ENCODE measurements at regions not wholly inside any gene's neighbourhood (a gene's known extent, or its start where the extent isn't known, plus 50 kb on each side); places are given as distances from the start of the nearest gene placed in this dataset.

DNA sequence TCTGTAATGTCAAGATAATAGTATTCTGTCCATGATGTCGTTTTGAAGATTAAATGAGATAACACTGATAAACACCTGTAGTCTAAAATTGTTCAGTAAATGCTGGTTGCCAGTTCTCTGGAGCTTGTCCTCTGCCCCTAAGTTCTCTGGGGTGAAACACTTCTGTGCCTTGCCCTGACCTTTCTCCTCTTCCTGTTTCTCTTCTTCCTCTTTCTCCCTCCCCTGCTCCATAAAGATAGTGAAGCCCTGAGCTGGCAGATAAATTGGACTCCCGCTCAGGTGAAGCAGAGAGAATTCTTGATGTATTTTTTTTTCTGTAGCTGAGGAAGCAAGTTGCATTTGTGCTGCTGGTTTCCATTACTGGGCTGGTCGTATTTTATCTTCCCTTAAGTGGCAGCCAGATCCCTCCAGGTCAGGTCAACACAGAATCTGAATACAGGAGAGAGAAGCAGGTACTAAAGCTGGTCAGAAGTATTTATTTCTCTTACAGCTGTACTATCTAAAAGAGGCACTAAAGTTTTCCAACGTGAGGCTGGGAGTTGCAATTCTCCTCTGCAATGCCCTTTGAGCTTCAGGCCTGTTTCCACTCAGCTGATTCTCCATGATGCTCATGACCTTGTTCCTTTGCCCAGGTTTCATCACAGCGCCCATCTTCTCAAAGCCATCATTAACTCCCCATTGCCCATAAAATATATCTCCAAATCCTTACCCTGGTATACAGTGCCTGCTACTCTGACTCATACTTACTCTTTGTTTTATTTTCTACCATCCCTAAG lies 319.3 kb upstream of the CFAP20DC start:
- H3K79me2 ChIP-seq (replicated peaks; ENCODE audit: insufficient read depth, low read length) = no peaks in the 10 kb centered on the region
- no peak overlapping the region for H3K4me2 ChIP-seq (ENCODE audit: low read length)
- no peak overlapping the region for H3K4me3 ChIP-seq (ENCODE audit: low read length)
- H3K9ac ChIP-seq (ENCODE audit: low read length) = no peak overlapping the region
- no peak overlapping the region for H2AFZ ChIP-seq (ENCODE audit: low read depth, low read length)
- no peaks in the 10 kb centered on the region for H4K20me1 ChIP-seq (ENCODE audit: insufficient read depth)
- H3F3A ChIP-seq (ENCODE audit: insufficient read depth, low read length, poor library complexity, severe bottlenecking) = no peaks in the 10 kb centered on the region
- no peaks in the 10 kb centered on the region for H3K9me2 ChIP-seq (ENCODE audit: insufficient read depth, low read length)
- TF ChIP-seq EP300 (conservative IDR thresholded peaks at IDR 0.05; ENCODE audit: poor library complexity, severe bottlenecking) = no peak
- no peak for TF ChIP-seq EZH2 (IDR thresholded peaks at IDR 0.05; ENCODE audit: borderline replicate concordance, insufficient read depth, low read length, poor library complexity, severe bottlenecking)
- TF ChIP-seq TAF1 (IDR thresholded peaks at IDR 0.05; ENCODE audit: low read depth) = no peak
- TF ChIP-seq, protein P1, sequence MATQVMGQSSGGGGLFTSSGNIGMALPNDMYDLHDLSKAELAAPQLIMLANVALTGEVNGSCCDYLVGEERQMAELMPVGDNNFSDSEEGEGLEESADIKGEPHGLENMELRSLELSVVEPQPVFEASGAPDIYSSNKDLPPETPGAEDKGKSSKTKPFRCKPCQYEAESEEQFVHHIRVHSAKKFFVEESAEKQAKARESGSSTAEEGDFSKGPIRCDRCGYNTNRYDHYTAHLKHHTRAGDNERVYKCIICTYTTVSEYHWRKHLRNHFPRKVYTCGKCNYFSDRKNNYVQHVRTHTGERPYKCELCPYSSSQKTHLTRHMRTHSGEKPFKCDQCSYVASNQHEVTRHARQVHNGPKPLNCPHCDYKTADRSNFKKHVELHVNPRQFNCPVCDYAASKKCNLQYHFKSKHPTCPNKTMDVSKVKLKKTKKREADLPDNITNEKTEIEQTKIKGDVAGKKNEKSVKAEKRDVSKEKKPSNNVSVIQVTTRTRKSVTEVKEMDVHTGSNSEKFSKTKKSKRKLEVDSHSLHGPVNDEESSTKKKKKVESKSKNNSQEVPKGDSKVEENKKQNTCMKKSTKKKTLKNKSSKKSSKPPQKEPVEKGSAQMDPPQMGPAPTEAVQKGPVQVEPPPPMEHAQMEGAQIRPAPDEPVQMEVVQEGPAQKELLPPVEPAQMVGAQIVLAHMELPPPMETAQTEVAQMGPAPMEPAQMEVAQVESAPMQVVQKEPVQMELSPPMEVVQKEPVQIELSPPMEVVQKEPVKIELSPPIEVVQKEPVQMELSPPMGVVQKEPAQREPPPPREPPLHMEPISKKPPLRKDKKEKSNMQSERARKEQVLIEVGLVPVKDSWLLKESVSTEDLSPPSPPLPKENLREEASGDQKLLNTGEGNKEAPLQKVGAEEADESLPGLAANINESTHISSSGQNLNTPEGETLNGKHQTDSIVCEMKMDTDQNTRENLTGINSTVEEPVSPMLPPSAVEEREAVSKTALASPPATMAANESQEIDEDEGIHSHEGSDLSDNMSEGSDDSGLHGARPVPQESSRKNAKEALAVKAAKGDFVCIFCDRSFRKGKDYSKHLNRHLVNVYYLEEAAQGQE (IDR thresholded peaks at IDR 0.05; ENCODE audit: borderline replicate concordance) = no peak
- no peak for TF ChIP-seq POLR2AphosphoS5 (IDR thresholded peaks at IDR 0.05)
- TF ChIP-seq MXI1 (conservative IDR thresholded peaks at IDR 0.05; ENCODE audit: poor library complexity, severe bottlenecking) = no peak
- TF ChIP-seq RAD21 (conservative IDR thresholded peaks at IDR 0.05) = no peak
- no peak for TF ChIP-seq SMC3 (conservative IDR thresholded peaks at IDR 0.05; ENCODE audit: poor library complexity)
- TF ChIP-seq, protein P2, sequence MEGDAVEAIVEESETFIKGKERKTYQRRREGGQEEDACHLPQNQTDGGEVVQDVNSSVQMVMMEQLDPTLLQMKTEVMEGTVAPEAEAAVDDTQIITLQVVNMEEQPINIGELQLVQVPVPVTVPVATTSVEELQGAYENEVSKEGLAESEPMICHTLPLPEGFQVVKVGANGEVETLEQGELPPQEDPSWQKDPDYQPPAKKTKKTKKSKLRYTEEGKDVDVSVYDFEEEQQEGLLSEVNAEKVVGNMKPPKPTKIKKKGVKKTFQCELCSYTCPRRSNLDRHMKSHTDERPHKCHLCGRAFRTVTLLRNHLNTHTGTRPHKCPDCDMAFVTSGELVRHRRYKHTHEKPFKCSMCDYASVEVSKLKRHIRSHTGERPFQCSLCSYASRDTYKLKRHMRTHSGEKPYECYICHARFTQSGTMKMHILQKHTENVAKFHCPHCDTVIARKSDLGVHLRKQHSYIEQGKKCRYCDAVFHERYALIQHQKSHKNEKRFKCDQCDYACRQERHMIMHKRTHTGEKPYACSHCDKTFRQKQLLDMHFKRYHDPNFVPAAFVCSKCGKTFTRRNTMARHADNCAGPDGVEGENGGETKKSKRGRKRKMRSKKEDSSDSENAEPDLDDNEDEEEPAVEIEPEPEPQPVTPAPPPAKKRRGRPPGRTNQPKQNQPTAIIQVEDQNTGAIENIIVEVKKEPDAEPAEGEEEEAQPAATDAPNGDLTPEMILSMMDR (IDR thresholded peaks at IDR 0.05; ENCODE audit: poor library complexity, severe bottlenecking) = no peak
- H3K36me3 ChIP-seq (ENCODE audit: insufficient read depth, low read length) = no peaks in the 10 kb centered on the region
- H3K27me3 ChIP-seq (ENCODE audit: insufficient read depth, low read depth, low read length) = no peaks in the 10 kb centered on the region
- H3K27ac ChIP-seq (ENCODE audit: low read length) = peak overlapping the region; percentile 57
- H3K9me3 ChIP-seq (ENCODE audit: low read length) = no peaks in the 10 kb centered on the region

DNA sequence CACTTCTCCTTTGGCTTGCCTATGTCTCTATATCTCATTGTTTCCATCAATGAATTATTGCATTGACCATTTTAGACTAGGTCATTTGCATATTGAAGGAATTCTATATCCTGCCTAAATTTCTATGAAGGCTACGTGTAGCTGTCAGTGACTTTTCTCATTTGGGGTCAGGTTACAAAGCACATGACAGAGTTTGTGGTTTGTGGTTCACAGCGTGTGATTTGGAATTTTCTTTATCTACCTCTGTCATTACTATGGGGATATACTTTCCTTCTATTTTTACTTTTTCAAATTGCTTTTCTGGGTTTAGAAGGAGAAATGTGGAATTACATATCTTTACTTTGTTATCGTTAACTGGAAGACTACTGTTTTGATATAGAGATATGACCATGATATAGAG lies 317.3 kb upstream of the CFAP20DC start:
- Histone ChIP-seq H3K36me3 (ENCODE audit: insufficient read depth, low read length) (no peaks in the 10 kb centered on the region), H3K9ac (ENCODE audit: low read length) (no peak overlapping the region), H3F3A (ENCODE audit: insufficient read depth, low read length, poor library complexity, severe bottlenecking) (no peaks in the 10 kb centered on the region), H2AFZ (ENCODE audit: low read depth, low read length) (no peak overlapping the region), H3K4me2 (ENCODE audit: low read length) (no peak overlapping the region), H3K79me2 (replicated peaks; ENCODE audit: insufficient read depth, low read length) (no peaks in the 10 kb centered on the region), H3K9me2 (ENCODE audit: insufficient read depth, low read length) (no peaks in the 10 kb centered on the region), H3K4me3 (ENCODE audit: low read length) (no peak overlapping the region), H3K27me3 (ENCODE audit: insufficient read depth, low read depth, low read length) (no peaks in the 10 kb centered on the region), H3K27ac (ENCODE audit: low read length) (no peak overlapping the region), H3K9me3 (ENCODE audit: low read length) (no peaks in the 10 kb centered on the region), H4K20me1 (ENCODE audit: insufficient read depth) (no peaks in the 10 kb centered on the region)
- TF ChIP-seq RAD21 (conservative IDR thresholded peaks at IDR 0.05) (no peak), MXI1 (conservative IDR thresholded peaks at IDR 0.05; ENCODE audit: poor library complexity, severe bottlenecking) (no peak), POLR2AphosphoS5 (IDR thresholded peaks at IDR 0.05) (no peak), EP300 (conservative IDR thresholded peaks at IDR 0.05; ENCODE audit: poor library complexity, severe bottlenecking) (no peak), TAF1 (IDR thresholded peaks at IDR 0.05; ENCODE audit: low read depth) (no peak), SMC3 (conservative IDR thresholded peaks at IDR 0.05; ENCODE audit: poor library complexity) (no peak), EZH2 (IDR thresholded peaks at IDR 0.05; ENCODE audit: borderline replicate concordance, insufficient read depth, low read length, poor library complexity, severe bottlenecking) (no peak)
- TF ChIP-seq, protein P1 (IDR thresholded peaks at IDR 0.05; ENCODE audit: borderline replicate concordance) = no peak
- TF ChIP-seq, protein P2 (IDR thresholded peaks at IDR 0.05; ENCODE audit: poor library complexity, severe bottlenecking) = no peak

Data from neural cell (in vitro differentiated cells).